ENCODE measurements at regions not wholly inside any gene's neighbourhood (a gene's known extent, or its start where the extent isn't known, plus 50 kb on each side); places are given as distances from the start of the nearest gene placed in this dataset.

DNA sequence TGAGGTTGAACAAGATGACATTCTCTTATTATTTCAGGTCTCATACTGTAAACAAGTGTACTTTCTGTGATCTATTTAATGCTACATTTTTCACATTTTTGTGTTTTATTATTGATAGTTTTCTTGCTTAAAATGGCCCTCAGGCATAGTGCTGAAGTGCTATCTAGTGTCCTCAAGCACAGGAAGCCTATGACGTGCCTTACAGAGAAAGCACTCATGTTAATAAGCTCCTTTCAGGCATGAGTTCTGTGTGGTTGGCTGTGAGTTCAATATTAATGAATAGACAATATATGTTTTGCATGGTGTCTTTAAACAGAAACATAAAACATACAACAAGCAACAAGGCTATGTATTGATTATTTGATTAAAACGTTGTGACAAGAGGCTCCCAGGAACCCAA is 450.1 kb downstream of the PLK2 start:
- TF ChIP-seq CTCF (IDR thresholded peaks at IDR 0.05) = no peak
- no peak for TF ChIP-seq POLR2AphosphoS5 (IDR thresholded peaks at IDR 0.05; ENCODE audit: low read depth, low read length)
- no peak for TF ChIP-seq SIN3A (IDR thresholded peaks at IDR 0.05; ENCODE audit: borderline replicate concordance, insufficient read depth, low read depth, low read length)
- no peak for TF ChIP-seq TCF7L2 (IDR thresholded peaks at IDR 0.05; ENCODE audit: low read depth, low read length)

Data from Panc1 (cell line).